SK-N-MC (cell line): ENCODE measurements at regions not wholly inside any gene's neighbourhood (a gene's known extent, or its start where the extent isn't known, plus 50 kb on each side); places are given as distances from the start of the nearest gene placed in this dataset.
"Not testable (repeated sequence)": the region's sequence is repeated elsewhere in the genome, so short reads cannot be mapped to it uniquely, and the experiment has no call there.

Source experiments
- EZH2 ChIP-seq: fragments of 200-600 bp; sonication (generic); IDR thresholded peaks from one replicate; pipeline ENCODE4 v1.6.1; 2017; ENCODE audit warnings: antibody characterized with exemption
- POLR2AphosphoS5 ChIP-seq: IDR thresholded peaks from 2 replicates; pipeline ENCODE4 v1.6.1; 2012; ENCODE audit warnings: mild to moderate bottlenecking, low read depth, low read length, borderline replicate concordance

DNA sequence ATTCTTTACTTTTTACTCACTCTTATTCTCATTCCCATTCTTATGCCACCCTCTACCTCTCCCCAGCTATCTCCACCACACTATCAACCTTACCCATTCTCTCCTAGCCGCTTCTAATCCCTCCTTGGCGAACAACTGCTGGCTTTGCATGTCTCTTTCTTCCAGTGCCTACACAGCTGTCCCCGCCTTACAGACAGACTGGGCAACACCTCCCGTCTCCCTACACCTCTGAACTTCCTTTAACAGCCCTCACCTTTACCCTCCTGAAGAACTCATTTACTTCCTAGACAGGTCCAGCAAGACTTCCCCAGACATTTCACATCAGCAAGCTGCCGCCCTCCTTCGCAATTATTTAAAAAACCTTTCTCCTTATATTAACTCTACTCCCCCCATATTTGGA is 274.9 kb upstream of the GRID2 start:
- TF ChIP-seq POLR2AphosphoS5, EZH2: not testable (repeated sequence)
